ENCODE measurements at regions not wholly inside any gene's neighbourhood (a gene's known extent, or its start where the extent isn't known, plus 50 kb on each side); places are given as distances from the start of the nearest gene placed in this dataset.
"Not testable (repeated sequence)": the region's sequence is repeated elsewhere in the genome, so short reads cannot be mapped to it uniquely, and the experiment has no call there.

DNA sequence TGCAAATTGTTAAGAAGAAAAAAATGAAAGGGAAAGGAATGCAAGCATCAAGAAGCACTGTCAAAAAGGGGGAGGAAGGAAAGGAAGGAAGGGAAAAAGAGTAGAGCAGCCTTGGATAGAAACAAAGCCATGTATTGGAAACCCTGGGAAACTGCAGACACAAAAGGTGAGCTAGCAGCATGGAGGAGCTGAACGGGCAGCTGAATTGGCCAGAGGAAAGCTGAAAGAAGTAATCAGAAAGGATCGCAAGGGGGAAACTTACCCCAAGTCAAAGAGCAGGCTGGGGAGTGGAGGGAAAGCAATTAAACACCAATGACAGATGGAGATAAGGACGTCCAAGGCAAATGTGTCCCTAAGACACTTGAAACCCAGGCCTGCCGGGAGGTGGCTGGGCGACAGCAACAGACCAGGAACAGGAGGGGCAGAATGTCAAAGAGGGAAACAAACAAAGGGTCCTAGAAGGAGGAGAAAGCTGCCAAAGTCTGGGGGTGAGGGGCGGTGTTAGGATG is 93.8 kb upstream of the SVIL start:
- ChIA-PET POLR2A (no interaction called here), CTCF (ENCODE audit: low intra/inter-chr PET ratio) (no interaction called here)
- FAIRE-seq: no peak
- TF ChIP-seq HMG20B (CRISPR knock-in tag; IDR thresholded peaks at IDR 0.05) (no peak), ARHGAP35 (IDR thresholded peaks at IDR 0.05; ENCODE audit: partially characterized antibody) (no peak), BHLHE40 (IDR thresholded peaks at IDR 0.05; ENCODE audit: low read length) (no peak), ZBTB5 (IDR thresholded peaks at IDR 0.05) (no peak)
- H3K36me3 ChIP-seq (ENCODE audit: control insufficient read depth, insufficient read depth, low read length): no peaks in the 10 kb centered on the region
- 0% methylated on average over 6 of the region's 6 CpGs for WGBS (ENCODE audit: insufficient coverage, low coverage, missing lambda C conversion rate)
- no peak overlapping the region for H3K4me3 ChIP-seq
- intact Hi-C loops (cut with micrococcal nuclease) (no loop called here), in situ Hi-C loops (cut with MboI) (no loop called here)
- H4K20me1 ChIP-seq (replicated peaks; ENCODE audit: control insufficient read depth, insufficient read depth, low read length): no peaks in the 10 kb centered on the region
- no peak overlapping the region for H2AFZ ChIP-seq (ENCODE audit: low read depth, low read length)
- no peak overlapping the region for H3K4me2 ChIP-seq (ENCODE audit: insufficient read depth, low read length)
- no peak for DNase-seq (ENCODE audit: extremely low read depth in 1 of 4, low spot score in 3 of 4)
- BruUV-seq (replicated peaks): no TSS peak
- peaks cover 0 to 4% of the 10 kb centered on the region in 2 experiments; a peak in 2 of 5 replicates for H3K27me3 ChIP-seq (ENCODE audit: control insufficient read depth in 2 of 2, insufficient read depth in 2 of 2, low read length in 2 of 2)
- no peak overlapping the region for H3K9ac ChIP-seq (ENCODE audit: insufficient read depth in 1 of 2, low read depth in 2 of 2, low read length in 2 of 2)
- ATAC-seq: no peak
- no peaks in the 10 kb centered on the region for H3K79me2 ChIP-seq (ENCODE audit: control insufficient read depth, insufficient read depth, low read length)
- no peaks in the 10 kb centered on the region for H3K9me3 ChIP-seq (replicated peaks; ENCODE audit: control insufficient read depth, insufficient read depth, low read depth, low read length)
- no peaks in the 10 kb centered on the region for H3K4me1 ChIP-seq (replicated peaks in 1 of 2; ENCODE audit: control insufficient read depth in 2 of 2, insufficient read depth in 2 of 2, low read length in 2 of 2)
- H3K27ac ChIP-seq (ENCODE audit: extremely low read depth, low read depth, low read length): no peak overlapping the region
- no peaks in the 10 kb centered on the region for H3K9me1 ChIP-seq (ENCODE audit: control insufficient read depth, insufficient read depth, low read length)

DNA sequence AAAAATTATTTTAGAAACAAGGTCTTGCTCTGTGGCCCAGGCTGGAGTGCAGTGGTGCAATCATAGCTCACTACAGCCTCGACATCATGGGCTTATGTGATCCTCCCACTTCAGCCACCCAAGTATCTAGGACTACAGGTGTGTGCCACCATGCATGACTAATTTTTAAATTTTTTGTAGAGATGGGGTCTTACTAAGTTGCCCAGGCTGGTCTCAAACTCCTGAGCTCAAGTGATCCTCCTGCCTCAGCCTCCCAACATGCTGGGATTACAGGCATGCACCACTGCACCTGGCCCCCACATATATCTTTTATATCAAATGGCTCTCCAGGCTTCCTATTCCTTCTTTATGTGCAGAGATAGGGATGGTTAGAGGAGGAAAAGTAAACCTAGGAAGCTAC is 91.2 kb upstream of the SVIL start:
- ATAC-seq; H3K9me1 ChIP-seq (ENCODE audit: control insufficient read depth, insufficient read depth, low read length); FAIRE-seq; H3K4me1 ChIP-seq (replicated peaks in 1 of 2; ENCODE audit: control insufficient read depth in 2 of 2, insufficient read depth in 2 of 2, low read length in 2 of 2); H3K27me3 ChIP-seq (ENCODE audit: control insufficient read depth in 2 of 2, insufficient read depth in 2 of 2, low read length in 2 of 2); H3K4me2 ChIP-seq (ENCODE audit: insufficient read depth, low read length); DNase-seq (ENCODE audit: extremely low read depth in 1 of 4, low spot score in 3 of 4); H3K27ac ChIP-seq (ENCODE audit: extremely low read depth, low read depth, low read length); intact Hi-C loops (cut with micrococcal nuclease); H3K36me3 ChIP-seq (ENCODE audit: control insufficient read depth, insufficient read depth, low read length); H3K4me3 ChIP-seq; CTCF ChIA-PET (ENCODE audit: low intra/inter-chr PET ratio); H3K9me3 ChIP-seq (replicated peaks; ENCODE audit: control insufficient read depth, insufficient read depth, low read depth, low read length); in situ Hi-C loops (cut with MboI); H3K79me2 ChIP-seq (ENCODE audit: control insufficient read depth, insufficient read depth, low read length); H2AFZ ChIP-seq (ENCODE audit: low read depth, low read length); BruUV-seq (replicated peaks); H3K9ac ChIP-seq (ENCODE audit: insufficient read depth in 1 of 2, low read depth in 2 of 2, low read length in 2 of 2); H4K20me1 ChIP-seq (replicated peaks; ENCODE audit: control insufficient read depth, insufficient read depth, low read length); POLR2A ChIA-PET: not testable (repeated sequence)
- WGBS (ENCODE audit: insufficient coverage, low coverage, missing lambda C conversion rate): 0% methylated on average over 1 of the region's 1 CpG

Measured in K562 (cell line).